ENCODE measurements at regions not wholly inside any gene's neighbourhood (a gene's known extent, or its start where the extent isn't known, plus 50 kb on each side); places are given as distances from the start of the nearest gene placed in this dataset.

DNA sequence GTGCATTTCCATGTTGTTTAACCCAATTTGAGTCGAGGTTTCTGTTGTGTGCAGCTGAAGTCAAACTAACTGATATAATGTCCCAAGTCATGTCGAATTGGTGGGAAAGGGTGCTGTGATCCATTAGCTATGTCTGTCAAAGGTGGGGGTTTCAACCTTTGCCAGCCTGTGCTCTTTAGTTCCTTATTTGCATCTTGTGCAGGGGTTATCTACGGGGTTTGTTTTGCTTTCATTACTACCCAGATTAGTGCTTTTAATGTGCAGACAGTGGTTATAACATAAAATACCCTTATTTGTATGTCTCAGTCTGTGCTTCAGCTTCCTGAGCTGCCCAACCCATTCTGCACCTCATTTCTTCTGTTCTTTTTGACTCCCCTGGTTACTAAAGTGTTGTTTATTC is 271.9 kb upstream of the CXCR4 start:
- no peak for TF ChIP-seq FOXM1 (IDR thresholded peaks at IDR 0.05; ENCODE audit: borderline replicate concordance)
- TF ChIP-seq SP1 (IDR thresholded peaks at IDR 0.05) = no peak
- TF ChIP-seq LEF1 (IDR thresholded peaks at IDR 0.05; ENCODE audit: borderline replicate concordance) = no peak
- TF ChIP-seq, protein P1, sequence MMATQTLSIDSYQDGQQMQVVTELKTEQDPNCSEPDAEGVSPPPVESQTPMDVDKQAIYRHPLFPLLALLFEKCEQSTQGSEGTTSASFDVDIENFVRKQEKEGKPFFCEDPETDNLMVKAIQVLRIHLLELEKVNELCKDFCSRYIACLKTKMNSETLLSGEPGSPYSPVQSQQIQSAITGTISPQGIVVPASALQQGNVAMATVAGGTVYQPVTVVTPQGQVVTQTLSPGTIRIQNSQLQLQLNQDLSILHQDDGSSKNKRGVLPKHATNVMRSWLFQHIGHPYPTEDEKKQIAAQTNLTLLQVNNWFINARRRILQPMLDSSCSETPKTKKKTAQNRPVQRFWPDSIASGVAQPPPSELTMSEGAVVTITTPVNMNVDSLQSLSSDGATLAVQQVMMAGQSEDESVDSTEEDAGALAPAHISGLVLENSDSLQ (IDR thresholded peaks at IDR 0.05) = no peak
- no peak for TF ChIP-seq TARDBP (IDR thresholded peaks at IDR 0.05)
- TF ChIP-seq HDGF (IDR thresholded peaks at IDR 0.05; ENCODE audit: borderline replicate concordance) = no peak

All from HEK293T (cell line).